GM12892 (cell line): ENCODE measurements at regions not wholly inside any gene's neighbourhood (a gene's known extent, or its start where the extent isn't known, plus 50 kb on each side); places are given as distances from the start of the nearest gene placed in this dataset.

Experiments
- DNase-seq: peaks from one replicate; pipeline ENCODE4 v3.0.0; 2011; ENCODE audit not compliant: insufficient read length
- FAIRE-seq: peaks from 2 replicates; lab custom pipeline; 2011; peaks lifted over from hg19 to GRCh38; lab: Jason Lieb, UNC
- POLR2A ChIP-seq: IDR thresholded peaks from 2 replicates; pipeline ENCODE4 v1.6.1; 2011; ENCODE audit warnings: low read depth, low read length, control low read depth
- POLR2AphosphoS5 ChIP-seq: IDR thresholded peaks from 2 replicates; pipeline ENCODE4 v1.6.1; 2011; ENCODE audit warnings: low read depth, low read length, control low read depth
- TAF1 ChIP-seq: IDR thresholded peaks from 2 replicates; pipeline ENCODE4 v1.6.1; 2011; ENCODE audit warnings: low read depth, mild to moderate bottlenecking, control low read depth, low read length, borderline replicate concordance

- no peak for DNase-seq
- TF ChIP-seq TAF1: no peak
- no peak for TF ChIP-seq POLR2AphosphoS5
- TF ChIP-seq POLR2A: no peak
- FAIRE-seq: no peak
Observed at GRCh38 chr9:79806086-79806485, 234.3 kb downstream of the TLE4 start.

DNA sequence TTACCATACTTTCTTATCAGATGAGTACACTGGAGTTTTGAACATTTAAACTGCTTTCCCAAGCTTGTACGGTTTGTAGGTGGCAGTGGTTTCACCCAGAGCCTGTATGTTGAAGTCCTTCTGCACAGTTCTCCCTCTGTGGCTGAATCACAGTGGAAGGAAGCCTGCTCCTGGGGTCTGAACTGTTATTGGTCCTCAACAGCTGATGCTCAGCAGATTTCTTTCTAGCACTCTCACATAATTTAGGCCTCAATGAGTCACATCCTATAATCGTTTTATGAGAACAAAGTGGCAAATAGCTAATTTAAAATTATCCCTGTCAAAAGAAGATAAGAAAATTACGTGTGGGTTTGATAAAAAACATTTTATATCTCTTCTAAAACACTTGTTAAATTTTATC, 229.7 kb downstream of the TLE4 start:
- FAIRE-seq (no peak), DNase-seq (no peak)

DNA sequence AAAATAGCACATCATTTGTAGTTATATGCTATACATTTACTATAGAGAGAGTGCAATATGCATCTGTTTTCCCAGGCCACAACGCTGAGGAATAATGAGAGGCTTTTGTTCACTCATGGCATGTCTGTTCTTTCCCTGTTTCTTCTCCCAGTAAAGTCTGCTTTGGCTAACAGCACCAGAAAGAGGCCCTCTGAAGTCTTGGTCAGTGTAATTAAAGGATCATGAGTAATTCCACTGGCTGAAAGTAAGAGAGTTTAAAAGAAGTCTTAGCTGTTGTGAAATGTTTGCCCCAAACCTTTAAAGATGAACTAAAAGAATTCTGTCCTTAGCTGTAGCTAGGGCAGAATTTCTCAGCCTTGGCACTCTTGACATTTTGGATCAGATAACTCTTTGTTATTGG, 228.8 kb downstream of the TLE4 start:
- TF ChIP-seq POLR2A (no peak), TAF1 (no peak), POLR2AphosphoS5 (no peak)
- FAIRE-seq (no peak), DNase-seq (no peak)

More for the DNA sequence above, 229.7 kb downstream of the TLE4 start:
- TF ChIP-seq POLR2AphosphoS5: no peak
- no peak for TF ChIP-seq TAF1
- TF ChIP-seq POLR2A: no peak

GRCh38 chr9:79799691-79800335, 228.0 kb downstream of the TLE4 start:
- no peak for DNase-seq
- no peak for FAIRE-seq
- TF ChIP-seq POLR2AphosphoS5: no peak
- no peak for TF ChIP-seq POLR2A
- no peak for TF ChIP-seq TAF1

DNA sequence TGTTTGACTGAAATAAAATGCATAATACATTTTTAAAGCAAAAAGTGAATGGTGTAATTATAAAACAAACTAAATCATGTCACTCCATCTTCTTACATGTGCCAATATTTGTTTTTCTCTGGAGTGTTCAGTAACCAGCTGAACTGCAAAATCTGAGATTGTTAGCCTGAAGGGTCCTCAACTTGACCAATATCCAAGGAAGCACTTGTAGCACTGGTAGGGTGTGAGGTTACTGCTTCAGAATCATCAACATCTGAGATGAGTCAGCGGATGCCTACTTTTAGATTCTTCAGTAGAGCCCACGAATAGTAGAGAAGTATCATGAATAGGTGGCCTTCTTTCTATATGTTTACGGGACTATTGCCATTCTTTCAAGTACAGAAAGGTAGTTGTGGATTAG, 226.7 kb downstream of the TLE4 start:
- DNase-seq (no peak), FAIRE-seq (no peak)
- TF ChIP-seq POLR2AphosphoS5 (no peak), POLR2A (no peak), TAF1 (no peak)

DNA sequence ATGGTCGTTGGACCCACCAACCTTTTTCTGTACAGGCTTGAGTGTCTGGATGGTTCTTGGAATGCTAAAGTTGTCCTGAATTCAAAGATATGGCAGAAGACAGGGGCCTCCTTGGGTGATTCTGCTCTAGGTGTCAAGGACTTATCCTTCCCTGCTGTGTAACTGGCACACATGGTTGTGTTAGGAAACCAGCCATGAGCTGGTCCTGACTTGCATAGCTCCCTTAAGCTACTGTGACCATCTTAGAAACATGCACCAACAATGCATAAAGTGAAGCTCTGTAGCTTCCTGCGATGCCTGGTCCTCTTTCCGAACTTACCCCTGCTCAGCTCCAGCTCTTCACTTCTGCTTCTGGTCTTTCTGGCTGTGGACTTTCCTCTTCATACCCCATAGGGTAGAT, 224.6 kb downstream of the TLE4 start:
- DNase-seq (no peak), FAIRE-seq (no peak)
- TF ChIP-seq TAF1 (no peak), POLR2AphosphoS5 (no peak), POLR2A (no peak)

- TF ChIP-seq TAF1: no peak
- TF ChIP-seq POLR2AphosphoS5: no peak
- no peak for TF ChIP-seq POLR2A
- FAIRE-seq (no peak), DNase-seq (no peak)
Observed at GRCh38 chr9:79788662-79789061, 216.9 kb downstream of the TLE4 start.

GRCh38 chr9:79781263-79781662, 209.5 kb downstream of the TLE4 start:
- TF ChIP-seq TAF1 (no peak), POLR2A (no peak), POLR2AphosphoS5 (no peak)
- DNase-seq (no peak), FAIRE-seq (no peak)

DNA sequence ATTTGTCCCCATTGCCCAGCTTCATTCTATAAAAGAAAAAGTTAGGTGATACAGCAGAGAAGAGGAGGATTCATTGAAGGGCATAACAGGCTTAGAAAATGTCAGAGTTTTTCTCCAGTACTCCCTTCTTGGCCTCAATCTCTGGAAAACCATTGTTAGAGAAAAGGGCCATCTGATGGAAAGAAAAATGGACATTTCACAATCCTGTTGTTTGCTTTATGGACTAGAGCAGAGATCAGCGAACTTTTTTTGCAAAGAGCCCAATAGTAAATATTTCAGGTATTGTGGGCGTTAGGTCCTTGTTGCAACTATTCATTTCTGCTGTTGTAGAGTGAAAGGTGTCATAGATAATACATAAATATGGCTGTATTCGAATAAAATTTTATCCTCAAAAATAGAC, 208.8 kb downstream of the TLE4 start:
- DNase-seq: no peak
- no peak for FAIRE-seq
- TF ChIP-seq TAF1 (no peak), POLR2AphosphoS5 (no peak), POLR2A (no peak)

DNA sequence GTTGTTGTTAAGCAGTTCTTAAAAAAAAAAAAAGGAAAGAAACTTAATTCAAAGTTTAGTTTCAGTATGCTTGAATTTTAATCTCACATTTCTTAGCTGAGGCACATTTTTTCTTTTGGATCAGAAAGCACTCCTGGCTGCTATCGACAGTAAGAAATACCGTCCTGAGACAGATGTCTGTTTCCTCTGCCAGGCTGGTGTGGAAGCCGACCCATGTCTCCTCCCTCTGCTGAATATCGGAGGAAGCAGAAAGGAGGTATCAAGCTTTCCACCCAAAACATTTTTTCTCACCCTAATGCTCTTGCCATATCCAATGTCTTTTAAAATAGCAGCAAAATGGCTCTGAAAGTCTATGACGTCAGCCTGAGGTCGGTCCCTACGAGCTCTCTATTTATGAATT, 208.1 kb downstream of the TLE4 start:
- FAIRE-seq (no peak), DNase-seq (no peak)
- TF ChIP-seq POLR2A: no peak
- TF ChIP-seq TAF1: no peak
- no peak for TF ChIP-seq POLR2AphosphoS5

GRCh38 chr9:79778581-79778980, 206.8 kb downstream of the TLE4 start:
- no peak for DNase-seq
- FAIRE-seq: no peak
- TF ChIP-seq TAF1 (no peak), POLR2A (no peak), POLR2AphosphoS5 (no peak)

DNA sequence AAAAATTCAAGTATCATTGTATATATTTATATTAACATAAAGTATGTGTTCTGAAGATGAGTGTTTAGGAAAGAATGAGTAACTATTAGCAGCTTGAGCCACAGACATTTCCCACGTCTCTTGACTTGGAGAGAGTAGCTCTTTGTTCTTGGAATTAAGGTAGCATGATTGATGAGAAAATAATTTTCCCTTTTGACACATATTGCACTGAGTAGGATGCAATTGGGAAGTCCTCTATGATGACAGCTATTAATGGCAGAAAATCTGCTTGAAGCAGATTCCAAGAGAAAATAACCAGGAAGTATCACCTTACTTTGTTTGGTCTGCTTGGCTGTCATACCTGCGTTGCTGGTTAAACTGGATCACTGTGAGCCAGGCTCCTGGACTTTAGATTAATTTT, 204.8 kb downstream of the TLE4 start:
- DNase-seq: no peak
- TF ChIP-seq TAF1 (no peak), POLR2AphosphoS5 (no peak), POLR2A (no peak)
- FAIRE-seq: no peak
